Activated T-helper 17 cell treated with anti-CD3 and anti-CD28 coated beads, Interleukin-2, amount 50 U/mL, for 72 hours (primary cell): ENCODE measurements at regions not wholly inside any gene's neighbourhood (a gene's known extent, or its start where the extent isn't known, plus 50 kb on each side); places are given as distances from the start of the nearest gene placed in this dataset.

Experiments used
- ATAC-seq: fragments of 150-1000 bp; cut with Tn5 transposase; replicated peaks from 2 replicates; pipeline ENCODE4 v1.10.0; 2021; ENCODE audit warnings: mild to moderate bottlenecking, moderate library complexity
- H3K27ac Mint-ChIP-seq: one replicate; pipeline ENCODE4 v1.8.0; 2022; ENCODE audit warnings: mixed read lengths
- H3K27me3 Mint-ChIP-seq: one replicate; pipeline ENCODE4 v1.8.0; 2022; ENCODE audit warnings: mixed read lengths
- H3K36me3 Mint-ChIP-seq: one replicate; pipeline ENCODE4 v1.8.0; 2022; ENCODE audit warnings: low read depth, mild to moderate bottlenecking, mixed read lengths
- H3K4me1 Mint-ChIP-seq: one replicate; pipeline ENCODE4 v1.8.0; 2022; ENCODE audit warnings: mixed read lengths
- H3K4me3 Mint-ChIP-seq: one replicate; pipeline ENCODE4 v1.8.0; 2022; ENCODE audit warnings: mild to moderate bottlenecking, mixed read lengths
- H3K9me3 Mint-ChIP-seq: one replicate; pipeline ENCODE4 v1.8.0; 2022; ENCODE audit warnings: mixed read lengths

DNA sequence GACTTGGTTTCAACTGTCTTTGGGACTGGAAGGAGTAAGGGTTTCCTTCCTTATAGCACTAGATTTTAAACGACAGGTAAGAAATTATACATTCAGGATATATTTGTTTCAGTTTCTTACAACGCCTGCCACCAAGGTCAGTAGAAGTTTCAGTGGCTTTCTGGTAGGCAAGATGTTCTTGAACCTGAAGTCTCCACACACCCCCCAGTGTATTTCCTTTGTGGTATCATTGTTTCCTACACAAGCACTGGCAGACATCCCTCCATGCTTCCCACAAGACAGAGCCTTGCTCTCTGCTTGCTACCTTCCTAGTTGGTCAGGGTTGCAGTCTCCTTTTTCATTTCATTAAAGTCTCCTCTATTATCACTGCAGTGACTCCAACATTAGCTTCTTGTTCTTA lies 283.1 kb downstream of the FLRT2 start:
- H3K36me3 Mint-ChIP-seq: no peaks in the 10 kb centered on the region
- H3K27ac Mint-ChIP-seq: no peak overlapping the region
- no peak for ATAC-seq
- no peaks in the 10 kb centered on the region for H3K9me3 Mint-ChIP-seq
- H3K27me3 Mint-ChIP-seq: peaks cover 11% of the 10 kb centered on the region
- no peak overlapping the region for H3K4me3 Mint-ChIP-seq
- H3K4me1 Mint-ChIP-seq: no peaks in the 10 kb centered on the region

GRCh38 chr14:85811340-85811739 lies 281.4 kb downstream of the FLRT2 start:
- H3K4me3 Mint-ChIP-seq: no peak overlapping the region
- no peaks in the 10 kb centered on the region for H3K4me1 Mint-ChIP-seq
- no peaks in the 10 kb centered on the region for H3K36me3 Mint-ChIP-seq
- peaks cover 11% of the 10 kb centered on the region for H3K27me3 Mint-ChIP-seq
- H3K27ac Mint-ChIP-seq: no peak overlapping the region
- H3K9me3 Mint-ChIP-seq: peaks cover 4% of the 10 kb centered on the region
- no peak for ATAC-seq

DNA sequence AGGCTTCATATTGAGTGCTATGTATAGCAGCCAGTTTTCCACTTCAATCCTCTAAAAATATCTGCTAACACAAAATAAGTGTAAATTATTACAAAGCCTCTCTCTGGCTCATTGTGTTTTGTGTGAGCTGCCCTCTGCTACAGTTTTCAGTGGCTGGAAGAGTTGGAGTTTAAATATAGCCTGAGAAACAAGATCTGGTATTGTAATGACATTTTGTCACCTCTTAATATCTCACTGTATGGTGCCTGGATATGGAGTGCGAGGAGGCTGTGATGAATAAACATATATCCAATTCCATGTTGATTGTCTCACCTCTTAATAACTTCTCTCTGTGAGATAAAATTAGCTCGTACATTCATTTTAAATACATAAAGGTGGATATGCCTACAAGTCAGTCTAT lies 269.7 kb downstream of the FLRT2 start:
- Mint-ChIP-seq H3K36me3 (no peaks in the 10 kb centered on the region), H3K4me1 (no peaks in the 10 kb centered on the region), H3K27me3 (peaks cover 10% of the 10 kb centered on the region), H3K9me3 (no peaks in the 10 kb centered on the region), H3K4me3 (no peak overlapping the region), H3K27ac (no peak overlapping the region)
- no peak for ATAC-seq

GRCh38 chr14:85798856-85799255 lies 268.9 kb downstream of the FLRT2 start:
- H3K27ac Mint-ChIP-seq: no peak overlapping the region
- H3K4me3 Mint-ChIP-seq: no peak overlapping the region
- peaks cover 10% of the 10 kb centered on the region for H3K27me3 Mint-ChIP-seq
- no peaks in the 10 kb centered on the region for H3K36me3 Mint-ChIP-seq
- H3K9me3 Mint-ChIP-seq: no peaks in the 10 kb centered on the region
- no peak for ATAC-seq
- no peaks in the 10 kb centered on the region for H3K4me1 Mint-ChIP-seq

GRCh38 chr14:85793533-85793932 lies 263.6 kb downstream of the FLRT2 start:
- H3K27ac Mint-ChIP-seq: no peak overlapping the region
- H3K27me3 Mint-ChIP-seq: peaks cover 10% of the 10 kb centered on the region
- H3K36me3 Mint-ChIP-seq: no peaks in the 10 kb centered on the region
- H3K9me3 Mint-ChIP-seq: no peaks in the 10 kb centered on the region
- H3K4me1 Mint-ChIP-seq: no peaks in the 10 kb centered on the region
- ATAC-seq: no peak
- H3K4me3 Mint-ChIP-seq: no peak overlapping the region

GRCh38 chr14:85789506-85789905 lies 259.6 kb downstream of the FLRT2 start:
- H3K36me3 Mint-ChIP-seq: no peaks in the 10 kb centered on the region
- H3K9me3 Mint-ChIP-seq: peaks cover under 1% of the 10 kb centered on the region
- H3K27ac Mint-ChIP-seq: no peak overlapping the region
- no peaks in the 10 kb centered on the region for H3K4me1 Mint-ChIP-seq
- ATAC-seq: no peak
- peaks cover 5% of the 10 kb centered on the region for H3K27me3 Mint-ChIP-seq
- no peak overlapping the region for H3K4me3 Mint-ChIP-seq

DNA sequence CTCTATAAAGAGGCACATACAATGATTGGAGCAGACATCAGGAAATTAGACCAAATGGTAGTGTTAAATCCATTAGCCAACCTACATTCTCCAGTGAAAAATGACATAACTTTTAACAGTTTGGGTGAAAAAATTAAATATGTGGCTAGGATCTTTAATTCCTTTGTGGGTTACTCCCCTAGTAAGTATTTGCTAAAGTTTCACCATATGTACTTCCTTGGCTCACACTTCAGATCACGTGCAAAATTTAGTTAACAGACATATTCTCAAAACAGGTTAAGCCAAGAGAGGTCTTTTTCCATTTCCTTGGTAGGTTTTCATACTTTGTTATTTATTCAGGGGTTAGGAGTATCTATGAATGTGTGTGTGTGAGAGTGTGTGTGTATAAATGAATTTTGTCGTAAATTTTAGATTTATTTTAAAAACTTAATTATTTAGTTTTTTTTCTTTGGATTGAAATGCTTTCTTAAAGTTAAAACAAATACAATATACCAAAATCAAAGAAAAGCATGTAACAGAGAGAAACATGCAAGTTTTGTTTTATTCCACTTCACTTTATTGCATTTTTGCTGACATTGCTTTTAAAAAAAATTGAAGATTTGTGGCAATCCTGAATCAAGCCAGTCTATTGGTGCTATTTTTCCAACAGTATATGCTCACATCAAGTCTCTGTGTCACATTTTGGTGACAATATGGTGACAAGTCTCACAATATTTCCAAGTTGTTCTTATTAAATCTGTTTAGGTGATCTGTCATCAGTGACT lies 258.7 kb downstream of the FLRT2 start:
- Mint-ChIP-seq H3K27me3 (peaks cover 5% of the 10 kb centered on the region), H3K9me3 (peaks cover 3% of the 10 kb centered on the region), H3K4me3 (no peak overlapping the region), H3K36me3 (no peaks in the 10 kb centered on the region), H3K4me1 (no peaks in the 10 kb centered on the region), H3K27ac (no peak overlapping the region)
- ATAC-seq: no peak

- Mint-ChIP-seq H3K27me3 (peaks cover 4% of the 10 kb centered on the region), H3K36me3 (no peaks in the 10 kb centered on the region), H3K27ac (no peak overlapping the region), H3K9me3 (no peaks in the 10 kb centered on the region), H3K4me1 (no peaks in the 10 kb centered on the region), H3K4me3 (no peak overlapping the region)
- ATAC-seq: no peak
These were observed 236.4 kb downstream of the FLRT2 start for GRCh38 chr14:85766295-85766694.

DNA sequence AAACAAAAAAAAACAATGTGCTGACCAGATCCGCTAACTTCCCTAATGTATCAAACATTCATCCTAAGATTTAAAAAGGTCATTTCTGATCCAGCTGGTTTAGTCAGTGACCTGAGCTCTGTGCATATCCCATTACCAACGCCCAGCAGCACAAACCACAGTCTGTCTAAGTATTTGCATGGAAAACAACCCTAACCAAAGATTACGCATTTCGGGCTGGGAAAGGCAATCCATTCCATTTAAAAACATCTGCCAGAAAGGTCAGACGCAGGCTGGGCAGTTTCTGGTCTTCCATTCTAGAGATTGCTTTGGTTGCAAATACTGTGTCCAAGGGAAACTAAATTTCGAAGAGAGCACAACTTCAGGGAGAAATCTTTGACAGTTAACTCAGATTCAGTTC lies 234.9 kb downstream of the FLRT2 start:
- H3K27ac Mint-ChIP-seq: no peak overlapping the region
- H3K4me3 Mint-ChIP-seq: no peak overlapping the region
- H3K4me1 Mint-ChIP-seq: no peaks in the 10 kb centered on the region
- no peaks in the 10 kb centered on the region for H3K9me3 Mint-ChIP-seq
- H3K36me3 Mint-ChIP-seq: no peaks in the 10 kb centered on the region
- peaks cover 4% of the 10 kb centered on the region for H3K27me3 Mint-ChIP-seq
- no peak for ATAC-seq

- no peak overlapping the region for H3K27ac Mint-ChIP-seq
- H3K4me3 Mint-ChIP-seq: no peak overlapping the region
- no peaks in the 10 kb centered on the region for H3K9me3 Mint-ChIP-seq
- ATAC-seq: no peak
- H3K27me3 Mint-ChIP-seq: no peaks in the 10 kb centered on the region
- no peaks in the 10 kb centered on the region for H3K36me3 Mint-ChIP-seq
- H3K4me1 Mint-ChIP-seq: no peaks in the 10 kb centered on the region
These were observed 232.6 kb downstream of the FLRT2 start for GRCh38 chr14:85762526-85762925.

DNA sequence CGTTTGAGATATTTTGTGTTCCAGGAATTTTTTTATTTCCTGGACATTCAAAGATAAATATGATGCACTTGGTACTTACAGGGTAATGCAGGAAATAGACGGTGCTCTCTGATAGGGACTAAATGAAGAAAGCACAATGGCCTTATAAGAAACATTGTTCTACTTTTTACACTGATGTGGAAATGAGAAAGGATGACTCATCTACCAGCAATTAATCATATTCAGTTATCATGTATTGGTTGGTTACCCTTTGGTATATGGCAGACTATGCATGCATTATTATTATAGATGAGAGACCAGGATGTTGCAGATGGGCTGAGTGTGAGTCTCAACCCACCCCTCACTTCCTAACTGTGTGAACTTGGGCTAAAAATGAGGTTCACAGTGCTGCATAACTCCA lies 222.2 kb downstream of the FLRT2 start:
- ATAC-seq: no peak

DNA sequence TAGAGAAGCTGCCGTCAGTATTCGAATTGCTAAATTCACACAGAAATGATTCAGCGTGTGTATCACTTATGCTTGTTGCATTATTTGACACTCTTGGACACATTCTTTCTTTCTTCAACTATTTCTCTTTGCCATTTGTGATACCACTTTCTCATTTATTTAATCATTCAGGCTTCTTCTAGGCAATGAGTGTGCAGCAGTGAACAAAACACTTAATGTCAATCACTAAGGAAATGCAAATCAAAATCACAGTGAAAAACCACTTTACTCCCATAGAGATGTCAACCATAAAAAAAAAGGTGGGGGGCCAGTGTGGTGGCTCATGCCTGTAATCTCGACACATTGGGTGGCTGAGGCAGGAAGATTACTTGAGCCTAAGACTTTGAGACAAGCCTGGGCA lies 214.6 kb downstream of the FLRT2 start:
- Mint-ChIP-seq H3K4me1 (no peaks in the 10 kb centered on the region), H3K9me3 (peaks cover 7% of the 10 kb centered on the region), H3K27ac (no peak overlapping the region), H3K36me3 (no peaks in the 10 kb centered on the region), H3K27me3 (peaks cover 6% of the 10 kb centered on the region), H3K4me3 (no peak overlapping the region)
- ATAC-seq: no peak

More for the DNA sequence above, 222.2 kb downstream of the FLRT2 start:
- no peaks in the 10 kb centered on the region for H3K27me3 Mint-ChIP-seq
- no peaks in the 10 kb centered on the region for H3K9me3 Mint-ChIP-seq
- no peaks in the 10 kb centered on the region for H3K36me3 Mint-ChIP-seq
- no peak overlapping the region for H3K27ac Mint-ChIP-seq
- no peaks in the 10 kb centered on the region for H3K4me1 Mint-ChIP-seq
- H3K4me3 Mint-ChIP-seq: no peak overlapping the region

- H3K9me3 Mint-ChIP-seq: peaks cover 4% of the 10 kb centered on the region
- H3K4me3 Mint-ChIP-seq: no peak overlapping the region
- no peaks in the 10 kb centered on the region for H3K36me3 Mint-ChIP-seq
- no peaks in the 10 kb centered on the region for H3K4me1 Mint-ChIP-seq
- no peak for ATAC-seq
- no peak overlapping the region for H3K27ac Mint-ChIP-seq
- H3K27me3 Mint-ChIP-seq: no peaks in the 10 kb centered on the region
These were observed 202.1 kb downstream of the FLRT2 start for GRCh38 chr14:85732031-85732430.

GRCh38 chr14:85731186-85731585 lies 201.2 kb downstream of the FLRT2 start:
- Mint-ChIP-seq H3K9me3 (peaks cover 4% of the 10 kb centered on the region), H3K36me3 (no peaks in the 10 kb centered on the region)

DNA sequence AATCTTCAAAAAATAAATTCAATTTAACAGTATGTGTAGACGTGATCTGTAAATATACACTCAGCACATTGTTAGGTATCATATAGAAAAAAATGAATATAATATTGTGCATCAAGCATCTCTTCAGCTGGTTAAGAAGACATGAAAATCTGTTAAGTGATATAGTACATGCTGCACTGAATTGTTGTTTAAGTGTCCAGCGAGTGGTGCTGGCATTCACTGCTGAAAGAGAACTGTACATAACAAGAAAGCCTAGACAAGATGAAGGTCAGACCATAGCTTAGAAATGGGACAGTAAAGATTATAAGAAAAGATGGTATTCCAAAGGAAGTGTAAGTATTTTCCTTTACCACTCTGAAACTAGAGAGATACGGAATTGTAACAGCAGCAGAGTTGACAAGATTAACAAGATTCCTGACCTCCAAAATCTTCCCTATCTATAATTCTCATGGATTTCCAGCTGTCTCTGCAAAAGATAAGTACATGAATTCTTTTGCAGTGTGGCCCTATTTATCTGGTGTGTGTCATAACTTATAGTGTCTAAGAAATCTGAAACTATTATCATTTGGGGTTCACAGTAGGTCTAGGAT lies 198.6 kb downstream of the FLRT2 start:
- Mint-ChIP-seq H3K27ac (no peak overlapping the region), H3K4me3 (no peak overlapping the region), H3K27me3 (no peaks in the 10 kb centered on the region), H3K9me3 (peaks cover 4% of the 10 kb centered on the region), H3K36me3 (no peaks in the 10 kb centered on the region), H3K4me1 (no peaks in the 10 kb centered on the region)
- ATAC-seq: no peak

More at GRCh38 chr14:85731186-85731585, 201.2 kb downstream of the FLRT2 start:
- H3K27ac Mint-ChIP-seq: no peak overlapping the region
- no peak for ATAC-seq
- H3K4me3 Mint-ChIP-seq: no peak overlapping the region
- H3K27me3 Mint-ChIP-seq: no peaks in the 10 kb centered on the region
- no peaks in the 10 kb centered on the region for H3K4me1 Mint-ChIP-seq
